Lung (tissue), 11 donors: ENCODE measurements at regions not wholly inside any gene's neighbourhood (a gene's known extent, or its start where the extent isn't known, plus 50 kb on each side); places are given as distances from the start of the nearest gene placed in this dataset.
A peak's percentile ranks its signal among the peaks of the same experiment; 100 is the strongest.

ENCODE experiments used
- ATAC-seq: fragments of 200-7000 bp; cut with Tn5 transposase; one replicate; pipeline ENCODE4 v1.9.1; 2020; ENCODE audit warnings: moderate number of reproducible peaks; ENCODE audit not compliant: insufficient read depth, low FRiP score
- DNase-seq, 3 donors: peaks; one replicate each; pipeline ENCODE4 v3.0.0-alpha.2; 2013 to 2017
- H3K27ac ChIP-seq, 2 donors: one replicate each; pipeline ENCODE4 v1.5.1; 2013; ENCODE audit warnings: mild to moderate bottlenecking in 2 of 2, moderate library complexity in 2 of 2, control low read depth in 1 of 2, inconsistent platforms in 1 of 2, low read depth in 1 of 2, low read length in 1 of 2
- H3K27me3 ChIP-seq, 3 donors: one replicate each; pipeline ENCODE4 v1.5.1; 2013; ENCODE audit warnings: low read length in 2 of 3; ENCODE audit not compliant: control insufficient read depth in 3 of 3, insufficient read depth in 3 of 3
- H3K36me3 ChIP-seq, 4 donors: one replicate each; pipeline ENCODE4 v1.5.1; 2013; ENCODE audit warnings: low read length in 4 of 4, mild to moderate bottlenecking in 1 of 4, moderate library complexity in 1 of 4; ENCODE audit not compliant: control insufficient read depth in 4 of 4, insufficient read depth in 4 of 4
- H3K4me1 ChIP-seq, 5 donors: one replicate each; pipeline ENCODE4 v1.5.1; 2013; ENCODE audit warnings: low read length in 5 of 5, mild to moderate bottlenecking in 2 of 5, moderate library complexity in 1 of 5; ENCODE audit not compliant: control insufficient read depth in 5 of 5, insufficient read depth in 5 of 5
- H3K4me3 ChIP-seq: one replicate; pipeline ENCODE4 v1.5.1; 2013; ENCODE audit warnings: mild to moderate bottlenecking, control low read depth, moderate library complexity
- H3K9ac ChIP-seq, 2 donors: one replicate each; pipeline ENCODE4 v1.5.1; 2013; ENCODE audit warnings: low read length in 2 of 2, control low read depth in 1 of 2; ENCODE audit not compliant: insufficient read depth in 1 of 2
- H3K9me3 ChIP-seq, 4 donors: one replicate each; pipeline ENCODE4 v1.5.1; 2013; ENCODE audit warnings: low read length in 3 of 4, mild to moderate bottlenecking in 1 of 4, moderate library complexity in 1 of 4; ENCODE audit not compliant: control insufficient read depth in 4 of 4, insufficient read depth in 3 of 4
- CTCF ChIP-seq: IDR thresholded peaks from 2 replicates; pipeline ENCODE4 v1.5.1; 2012; ENCODE audit warnings: mild to moderate bottlenecking; ENCODE audit errors: control extremely low read depth, extremely low read depth
- WGBS, 2 donors: extraction: QIAGEN DNeasy Blood & Tissue Kit; methylation state at CpG; one replicate each; pipeline ENCODE4 v1.1.7; 2013; 5-methylcytosine and 5-hydroxymethylcytosine counted together
- donor health status: control.
- donor health status: control.
- donor health status: Bipolar disorder and iron deficiency.
- donor health status: healthy.
- donor health status: DM: yes; HTN: yes; CAD: no.

- TF ChIP-seq CTCF = no peak
- H3K36me3 ChIP-seq = no peaks in the 10 kb centered on the region
- peaks cover 0 to 2% (median 0%) of the 10 kb centered on the region in 4 donors for H3K9me3 ChIP-seq
- no peak overlapping the region for H3K27ac ChIP-seq
- DNase-seq = peak in 1 of 3 donors; percentile 5
- no peak overlapping the region for H3K9ac ChIP-seq
- peaks cover 0 to 6% (median 0%) of the 10 kb centered on the region in 5 donors for H3K4me1 ChIP-seq
- 84 to 91% methylated on average over 10 of the region's 10 CpGs for WGBS, 2 donors
- H3K27me3 ChIP-seq = no peaks in the 10 kb centered on the region
- H3K4me3 ChIP-seq = no peak overlapping the region
- no peak for ATAC-seq
Measured at GRCh38 chr5:133706506-133707430, 94.4 kb upstream of the FSTL4 start.

GRCh38 chr5:133705331-133705730 is 93.0 kb upstream of the FSTL4 start:
- peak in 1 of 3 donors; percentile 4 for DNase-seq
- Histone ChIP-seq H3K27me3 (no peaks in the 10 kb centered on the region), H3K27ac (no peak overlapping the region), H3K36me3 (no peaks in the 10 kb centered on the region), H3K4me1 (peaks cover 0 to 6% (median 0%) of the 10 kb centered on the region in 5 donors), H3K9me3 (peaks cover 0 to 2% (median 0%) of the 10 kb centered on the region in 4 donors), H3K9ac (no peak overlapping the region), H3K4me3 (no peak overlapping the region)
- no peak for TF ChIP-seq CTCF
- WGBS, 2 donors = 90 to 91% methylated on average over 3 of the region's 3 CpGs
- ATAC-seq = no peak

GRCh38 chr5:133704411-133704810 is 92.1 kb upstream of the FSTL4 start:
- 90 to 94% methylated on average over 2 of the region's 2 CpGs for WGBS, 2 donors
- no peak overlapping the region for H3K4me3 ChIP-seq
- DNase-seq (peak in 1 of 3 donors; percentile 2), ATAC-seq (no peak)
- peaks cover 0 to 2% (median 0%) of the 10 kb centered on the region in 4 donors for H3K9me3 ChIP-seq
- no peak overlapping the region for H3K9ac ChIP-seq
- H3K36me3 ChIP-seq = no peaks in the 10 kb centered on the region
- TF ChIP-seq CTCF = no peak
- no peak overlapping the region for H3K27ac ChIP-seq
- H3K27me3 ChIP-seq = no peaks in the 10 kb centered on the region
- peaks cover 0 to 3% (median 0%) of the 10 kb centered on the region in 5 donors for H3K4me1 ChIP-seq
